ENCODE measurements at regions not wholly inside any gene's neighbourhood (a gene's known extent, or its start where the extent isn't known, plus 50 kb on each side); places are given as distances from the start of the nearest gene placed in this dataset.

DNA sequence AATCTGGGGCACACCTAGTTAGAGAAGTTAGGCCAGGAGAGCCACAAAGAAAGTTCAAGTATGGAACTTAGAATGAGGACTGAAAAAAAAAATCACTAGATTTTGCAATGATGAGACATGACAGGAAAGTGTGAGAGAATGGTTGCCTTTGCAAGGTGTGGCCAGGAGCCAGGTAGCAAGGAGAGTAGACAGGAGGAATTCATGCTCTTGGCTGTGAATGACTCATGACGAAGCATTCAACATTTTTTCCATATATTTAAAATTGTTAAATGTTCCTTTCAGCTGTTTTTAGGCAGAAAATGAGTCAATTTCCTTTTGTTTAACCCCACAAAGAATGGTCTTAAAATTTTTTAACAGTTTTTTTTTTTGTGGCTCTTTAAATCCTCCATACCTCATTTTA, 636.9 kb downstream of the PLCL1 start:
- H3K9me1 ChIP-seq (replicated peaks; ENCODE audit: control insufficient read depth, extremely low read depth, insufficient read depth, low read length): no peaks in the 10 kb centered on the region
- BruUV-seq (replicated peaks): no TSS peak
- H3K4me2 ChIP-seq (ENCODE audit: insufficient read depth, low read length): no peak overlapping the region
- intact Hi-C loops (cut with micrococcal nuclease): no loop called here
- H4K20me1 ChIP-seq (replicated peaks; ENCODE audit: control insufficient read depth, extremely low read depth, insufficient read depth, low read length): no peaks in the 10 kb centered on the region
- no peak overlapping the region for H3K4me3 ChIP-seq (replicated peaks in 1 of 3; ENCODE audit: insufficient read depth in 1 of 3, low read depth in 1 of 3, low read length in 3 of 3)
- dilution Hi-C loops (cut with MboI; ENCODE audit: extremely low pct_ligation_motif_present, low sequenced_read_pairs): no loop called here
- H3K9me3 ChIP-seq (replicated peaks; ENCODE audit: control insufficient read depth, insufficient read depth, low read length): no peaks in the 10 kb centered on the region
- H2AFZ ChIP-seq (ENCODE audit: low read depth, low read length): no peak overlapping the region
- H3K27ac ChIP-seq (ENCODE audit: insufficient read depth, low read depth, low read length): no peak overlapping the region
- TF ChIP-seq FOS (IDR thresholded peaks at IDR 0.05; ENCODE audit: borderline replicate concordance, insufficient read depth, low read length) (no peak), POLR2A (IDR thresholded peaks at IDR 0.05; ENCODE audit: low read depth, low read length) (no peak), MAX (IDR thresholded peaks at IDR 0.05; ENCODE audit: insufficient read depth, insufficient read length) (no peak), POLR2AphosphoS5 (IDR thresholded peaks at IDR 0.05; ENCODE audit: insufficient read depth, low read depth, low read length) (no peak), JUN (IDR thresholded peaks at IDR 0.05; ENCODE audit: borderline replicate concordance, insufficient read depth, insufficient read length, low read depth) (no peak), MYC (IDR thresholded peaks at IDR 0.05; ENCODE audit: low read depth, low read length) (no peak), GATA2 (IDR thresholded peaks at IDR 0.05; ENCODE audit: insufficient read depth, insufficient read length, low read depth, low read length) (no peak), EZH2 (IDR thresholded peaks at IDR 0.05; ENCODE audit: borderline replicate concordance, low read depth, low read length, severe bottlenecking) (no peak)
- TF ChIP-seq, protein P1, sequence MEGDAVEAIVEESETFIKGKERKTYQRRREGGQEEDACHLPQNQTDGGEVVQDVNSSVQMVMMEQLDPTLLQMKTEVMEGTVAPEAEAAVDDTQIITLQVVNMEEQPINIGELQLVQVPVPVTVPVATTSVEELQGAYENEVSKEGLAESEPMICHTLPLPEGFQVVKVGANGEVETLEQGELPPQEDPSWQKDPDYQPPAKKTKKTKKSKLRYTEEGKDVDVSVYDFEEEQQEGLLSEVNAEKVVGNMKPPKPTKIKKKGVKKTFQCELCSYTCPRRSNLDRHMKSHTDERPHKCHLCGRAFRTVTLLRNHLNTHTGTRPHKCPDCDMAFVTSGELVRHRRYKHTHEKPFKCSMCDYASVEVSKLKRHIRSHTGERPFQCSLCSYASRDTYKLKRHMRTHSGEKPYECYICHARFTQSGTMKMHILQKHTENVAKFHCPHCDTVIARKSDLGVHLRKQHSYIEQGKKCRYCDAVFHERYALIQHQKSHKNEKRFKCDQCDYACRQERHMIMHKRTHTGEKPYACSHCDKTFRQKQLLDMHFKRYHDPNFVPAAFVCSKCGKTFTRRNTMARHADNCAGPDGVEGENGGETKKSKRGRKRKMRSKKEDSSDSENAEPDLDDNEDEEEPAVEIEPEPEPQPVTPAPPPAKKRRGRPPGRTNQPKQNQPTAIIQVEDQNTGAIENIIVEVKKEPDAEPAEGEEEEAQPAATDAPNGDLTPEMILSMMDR (IDR thresholded peaks at IDR 0.05; ENCODE audit: extremely low read depth in 1 of 2, insufficient read depth in 1 of 2, low read depth in 1 of 2, low read length in 2 of 2): no peak
- H3K9ac ChIP-seq (replicated peaks; ENCODE audit: extremely low read depth, insufficient read depth, low read length): no peak overlapping the region
- FAIRE-seq: no peak
- H3K27me3 ChIP-seq (ENCODE audit: control insufficient read depth in 2 of 2, insufficient read depth in 2 of 2, low read length in 2 of 2): no peaks in the 10 kb centered on the region
- POLR2A ChIA-PET: no interaction called here
- no peaks in the 10 kb centered on the region for H3K79me2 ChIP-seq (ENCODE audit: control insufficient read depth, insufficient read depth, low read length)
- DNase-seq (ENCODE audit: low read depth, low spot score): no peak
- H3K36me3 ChIP-seq (ENCODE audit: control insufficient read depth in 2 of 2, extremely low read depth in 1 of 2, insufficient read depth in 2 of 2, low read length in 2 of 2): no peaks in the 10 kb centered on the region
- CTCF ChIA-PET: no interaction called here
- no peaks in the 10 kb centered on the region for H3K4me1 ChIP-seq (ENCODE audit: control insufficient read depth, extremely low read depth, insufficient read depth, low read length)
